Peyer's patch (tissue), 4 donors: ENCODE measurements at regions not wholly inside any gene's neighbourhood (a gene's known extent, or its start where the extent isn't known, plus 50 kb on each side); places are given as distances from the start of the nearest gene placed in this dataset.

Experiments
- CTCF ChIP-seq, 6 experiments: fragments of 450-650 bp in 4 of 6; fragments of 200-600 bp in 2 of 6; sonication (generic) in 1 of 6; IDR thresholded peaks; one replicate each; pipeline ENCODE4 v1.5.1; 2017 to 2019; ENCODE audit warnings: antibody characterized with exemption in 6 of 6, mild to moderate bottlenecking in 3 of 6, moderate library complexity in 1 of 6
- POLR2A ChIP-seq, 2 donors: fragments of 450-650 bp; IDR thresholded peaks; one replicate each; pipeline ENCODE4 v1.5.1; 2017; ENCODE audit warnings: antibody characterized with exemption in 2 of 2, mild to moderate bottlenecking in 2 of 2, moderate library complexity in 2 of 2

GRCh38 chr19:31831421-31832175 lies 482.4 kb upstream of the TSHZ3 start:
- TF ChIP-seq POLR2A (IDR thresholded peaks at IDR 0.05) = no peak
- TF ChIP-seq CTCF (IDR thresholded peaks at IDR 0.05) = no peak
